Stromal cell of bone marrow (primary cell): ENCODE measurements at regions not wholly inside any gene's neighbourhood (a gene's known extent, or its start where the extent isn't known, plus 50 kb on each side); places are given as distances from the start of the nearest gene placed in this dataset.

Experiments
- DNase-seq: peaks from one replicate; pipeline ENCODE4 v3.0.0-alpha.2; 2012; ENCODE audit warnings: low read depth

GRCh38 chr2:217523286-217523685 is 479.5 kb downstream of the TNS1 start:
- no peak for DNase-seq

- peak; percentile 56 for DNase-seq
Measured at GRCh38 chr2:217521820-217522219, 481.0 kb downstream of the TNS1 start.

- no peak for DNase-seq
Measured at GRCh38 chr2:217520356-217521010, 482.3 kb downstream of the TNS1 start.

- no peak for DNase-seq
Measured at GRCh38 chr2:217517402-217517801, 485.4 kb downstream of the TNS1 start.

- no peak for DNase-seq
Measured at GRCh38 chr2:217515615-217516309, 487.0 kb downstream of the TNS1 start.

- no peak for DNase-seq
Measured at GRCh38 chr2:217513258-217513657, 489.5 kb downstream of the TNS1 start.

- DNase-seq: no peak
Measured at GRCh38 chr2:217512728-217513127, 490.1 kb downstream of the TNS1 start.

GRCh38 chr2:217512259-217512658 is 490.5 kb downstream of the TNS1 start:
- no peak for DNase-seq

- DNase-seq: no peak
Measured at GRCh38 chr2:217511850-217512249, 490.9 kb downstream of the TNS1 start.

GRCh38 chr2:217510771-217511291 is 492.0 kb downstream of the TNS1 start:
- DNase-seq: peak; percentile 74

GRCh38 chr2:217505303-217505702 is 497.5 kb downstream of the TNS1 start:
- DNase-seq: no peak

- DNase-seq: no peak
Measured at GRCh38 chr2:217501887-217502286, 500.9 kb downstream of the TNS1 start.

GRCh38 chr2:217497843-217498377 is 504.9 kb downstream of the TNS1 start:
- DNase-seq: no peak

GRCh38 chr2:217494557-217494956 is 508.2 kb downstream of the TNS1 start:
- no peak for DNase-seq

- DNase-seq: no peak
Measured at GRCh38 chr2:217491271-217491670, 511.5 kb downstream of the TNS1 start.

GRCh38 chr2:217489145-217489960 is 513.4 kb downstream of the TNS1 start:
- DNase-seq: no peak

GRCh38 chr2:217484046-217484445 is 518.7 kb downstream of the TNS1 start:
- no peak for DNase-seq

GRCh38 chr2:217482056-217482710 is 520.6 kb downstream of the TNS1 start:
- DNase-seq: no peak

GRCh38 chr2:217481577-217481976 is 521.2 kb downstream of the TNS1 start:
- DNase-seq: no peak

GRCh38 chr2:217479566-217479965 is 523.2 kb downstream of the TNS1 start:
- DNase-seq: no peak

- no peak for DNase-seq
Measured at GRCh38 chr2:217478831-217479455, 523.9 kb downstream of the TNS1 start.
